KMS-11 (cell line): ENCODE measurements at regions not wholly inside any gene's neighbourhood (a gene's known extent, or its start where the extent isn't known, plus 50 kb on each side); places are given as distances from the start of the nearest gene placed in this dataset.

Experiments
- H2AFZ ChIP-seq: fragments of 200-600 bp; sonication (generic); 2 replicates; pipeline ENCODE4 v1.6.1; 2016; ENCODE audit warnings: antibody characterized with exemption, mixed run types, low read depth
- H3K27ac ChIP-seq: fragments of 200-600 bp; sonication (generic); 2 replicates; pipeline ENCODE4 v1.6.1; 2016; ENCODE audit warnings: mild to moderate bottlenecking, mixed run types
- H3K27me3 ChIP-seq: fragments of 200-600 bp; sonication (generic); 2 replicates; pipeline ENCODE4 v1.6.1; 2017; ENCODE audit warnings: mild to moderate bottlenecking, low read depth, mixed run types, moderate library complexity; ENCODE audit not compliant: insufficient read depth
- H3K36me3 ChIP-seq: fragments of 200-600 bp; sonication (generic); 2 replicates; pipeline ENCODE4 v1.6.1; 2017; ENCODE audit warnings: mild to moderate bottlenecking, mixed run types; ENCODE audit not compliant: insufficient read depth
- H3K4me1 ChIP-seq: fragments of 200-600 bp; sonication (generic); 2 replicates; pipeline ENCODE4 v1.6.1; 2016; ENCODE audit warnings: mild to moderate bottlenecking, low read depth, mixed run types; ENCODE audit not compliant: poor library complexity, severe bottlenecking
- H3K4me2 ChIP-seq: fragments of 200-600 bp; sonication (generic); 2 replicates; pipeline ENCODE4 v1.7.0; 2016; ENCODE audit warnings: mild to moderate bottlenecking, mixed run types
- H3K4me3 ChIP-seq: fragments of 200-600 bp; sonication (generic); IDR thresholded peaks from 2 replicates; pipeline ENCODE4 v1.6.1; 2017; ENCODE audit warnings: low read depth, low read length, mixed read lengths; ENCODE audit not compliant: insufficient read depth
- H3K79me2 ChIP-seq: fragments of 200-600 bp; sonication (generic); 2 replicates; pipeline ENCODE4 v1.6.1; 2016; ENCODE audit warnings: low read depth, mixed run types; ENCODE audit not compliant: insufficient read depth
- H3K9ac ChIP-seq: fragments of 200-600 bp; sonication (generic); 2 replicates; pipeline ENCODE4 v1.6.1; 2016; ENCODE audit warnings: mild to moderate bottlenecking, mixed run types
- H4K20me1 ChIP-seq: fragments of 200-600 bp; sonication (generic); 2 replicates; pipeline ENCODE4 v1.6.1; 2016; ENCODE audit warnings: mild to moderate bottlenecking, mixed run types; ENCODE audit not compliant: insufficient read depth
- TF ChIP-seq, protein P1 (sequence below): fragments of 200-600 bp; sonication (generic); conservative IDR thresholded peaks from 2 replicates; pipeline ENCODE4 v1.6.1; 2017; ENCODE audit warnings: low read depth, mild to moderate bottlenecking, antibody characterized with exemption, low read length, moderate library complexity, mixed read lengths

DNA sequence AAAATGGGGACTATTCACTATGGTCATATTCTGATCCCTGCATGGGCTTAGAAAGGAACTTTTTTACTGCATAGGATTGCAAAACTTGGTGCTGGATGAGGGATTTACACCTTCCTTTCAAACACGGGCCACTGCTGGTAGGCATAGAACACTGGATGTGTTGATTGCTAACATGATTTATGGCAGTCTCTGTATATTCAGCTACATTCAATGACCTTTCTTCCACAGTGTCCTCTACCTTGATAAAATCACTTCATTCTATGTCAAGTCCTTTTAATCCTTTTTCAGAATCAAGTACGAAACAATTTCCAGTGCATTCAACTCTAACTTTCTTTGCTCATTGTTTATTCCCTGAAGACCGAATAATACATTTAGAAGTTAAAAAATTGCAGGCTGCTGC, 91.9 kb upstream of the ATG10 start:
- H3K9ac ChIP-seq: no peak overlapping the region
- no peak overlapping the region for H3K27ac ChIP-seq
- H3K4me1 ChIP-seq: no peaks in the 10 kb centered on the region
- H3K79me2 ChIP-seq: no peaks in the 10 kb centered on the region
- H2AFZ ChIP-seq: no peak overlapping the region
- H3K36me3 ChIP-seq: no peaks in the 10 kb centered on the region
- H3K27me3 ChIP-seq: no peaks in the 10 kb centered on the region
- H4K20me1 ChIP-seq: no peaks in the 10 kb centered on the region
- TF ChIP-seq, protein P1, sequence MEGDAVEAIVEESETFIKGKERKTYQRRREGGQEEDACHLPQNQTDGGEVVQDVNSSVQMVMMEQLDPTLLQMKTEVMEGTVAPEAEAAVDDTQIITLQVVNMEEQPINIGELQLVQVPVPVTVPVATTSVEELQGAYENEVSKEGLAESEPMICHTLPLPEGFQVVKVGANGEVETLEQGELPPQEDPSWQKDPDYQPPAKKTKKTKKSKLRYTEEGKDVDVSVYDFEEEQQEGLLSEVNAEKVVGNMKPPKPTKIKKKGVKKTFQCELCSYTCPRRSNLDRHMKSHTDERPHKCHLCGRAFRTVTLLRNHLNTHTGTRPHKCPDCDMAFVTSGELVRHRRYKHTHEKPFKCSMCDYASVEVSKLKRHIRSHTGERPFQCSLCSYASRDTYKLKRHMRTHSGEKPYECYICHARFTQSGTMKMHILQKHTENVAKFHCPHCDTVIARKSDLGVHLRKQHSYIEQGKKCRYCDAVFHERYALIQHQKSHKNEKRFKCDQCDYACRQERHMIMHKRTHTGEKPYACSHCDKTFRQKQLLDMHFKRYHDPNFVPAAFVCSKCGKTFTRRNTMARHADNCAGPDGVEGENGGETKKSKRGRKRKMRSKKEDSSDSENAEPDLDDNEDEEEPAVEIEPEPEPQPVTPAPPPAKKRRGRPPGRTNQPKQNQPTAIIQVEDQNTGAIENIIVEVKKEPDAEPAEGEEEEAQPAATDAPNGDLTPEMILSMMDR: no peak
- H3K4me2 ChIP-seq: no peak overlapping the region
- H3K4me3 ChIP-seq: no peak overlapping the region

DNA sequence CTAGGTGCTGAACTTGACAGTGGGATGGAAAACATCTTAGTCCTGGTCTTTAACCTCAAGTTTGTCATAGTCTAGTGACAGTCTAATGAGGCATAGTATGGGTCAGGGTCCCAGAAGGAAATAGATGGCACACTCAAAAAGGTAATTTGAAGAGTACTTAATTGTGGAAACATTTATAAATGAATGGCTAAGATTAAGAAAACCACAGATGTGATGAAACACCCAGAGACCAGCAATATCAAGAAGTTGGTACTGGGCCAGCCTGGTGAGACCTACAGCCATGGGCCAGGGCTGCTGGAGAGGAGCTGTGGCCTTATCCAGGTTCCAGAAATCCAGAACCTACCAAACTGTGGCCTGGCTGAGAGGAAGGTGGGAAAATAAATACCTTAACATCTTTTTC, 93.5 kb upstream of the ATG10 start:
- Histone ChIP-seq H3K79me2 (no peaks in the 10 kb centered on the region), H4K20me1 (no peaks in the 10 kb centered on the region), H3K27me3 (no peaks in the 10 kb centered on the region), H3K36me3 (no peaks in the 10 kb centered on the region), H2AFZ (no peak overlapping the region), H3K4me2 (no peak overlapping the region), H3K27ac (no peak overlapping the region), H3K4me1 (no peaks in the 10 kb centered on the region), H3K9ac (no peak overlapping the region), H3K4me3 (no peak overlapping the region)
- TF ChIP-seq, protein P1: no peak

DNA sequence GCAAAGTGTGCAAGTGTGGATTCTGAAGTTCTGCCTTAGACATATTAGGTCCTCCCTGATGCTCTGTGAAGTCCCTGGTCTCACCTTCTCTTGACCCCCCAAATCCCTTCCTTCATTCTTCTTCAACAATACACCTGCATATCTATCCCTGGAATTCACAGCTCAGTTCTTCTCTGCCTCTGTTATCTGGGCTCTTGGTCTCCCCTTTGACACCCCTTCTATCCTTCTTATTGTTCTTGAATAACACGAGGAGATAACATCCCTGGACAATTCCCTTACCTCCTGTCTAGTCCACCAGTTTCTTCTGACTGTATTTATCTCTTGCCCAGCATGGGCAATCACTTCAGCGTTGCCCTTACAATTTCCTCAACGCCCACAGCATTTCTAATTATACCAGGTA, 104.8 kb upstream of the ATG10 start:
- H3K27ac ChIP-seq: no peak overlapping the region
- TF ChIP-seq, protein P1: no peak
- H3K9ac ChIP-seq: no peak overlapping the region
- H3K4me3 ChIP-seq: no peak overlapping the region
- no peaks in the 10 kb centered on the region for H3K27me3 ChIP-seq
- peaks cover 7% of the 10 kb centered on the region for H3K4me1 ChIP-seq
- H2AFZ ChIP-seq: no peak overlapping the region
- H3K79me2 ChIP-seq: no peaks in the 10 kb centered on the region
- H3K4me2 ChIP-seq: no peak overlapping the region
- no peaks in the 10 kb centered on the region for H3K36me3 ChIP-seq
- H4K20me1 ChIP-seq: no peaks in the 10 kb centered on the region

DNA sequence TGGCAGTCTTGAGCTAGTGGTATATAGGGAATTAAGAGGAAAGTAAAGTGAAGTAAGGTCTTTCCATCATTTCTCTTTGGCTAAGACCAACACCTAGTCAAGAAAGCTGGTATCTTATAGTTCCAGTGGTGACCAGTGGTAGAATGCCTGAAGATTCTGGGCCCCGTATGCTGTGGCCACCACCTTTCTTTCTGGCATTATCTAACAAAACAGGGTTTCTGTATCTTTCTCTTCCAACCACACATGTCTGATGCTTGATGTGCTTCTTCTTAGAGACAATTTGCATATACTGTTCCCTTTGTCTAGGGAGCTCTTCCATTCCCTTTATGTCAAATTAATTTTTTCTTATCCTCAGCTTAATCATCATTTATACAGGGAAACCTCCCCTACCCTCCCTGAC, 109.9 kb upstream of the SSBP2 start:
- no peaks in the 10 kb centered on the region for H3K27me3 ChIP-seq
- no peak overlapping the region for H3K9ac ChIP-seq
- TF ChIP-seq, protein P1: no peak
- H3K36me3 ChIP-seq: no peaks in the 10 kb centered on the region
- no peak overlapping the region for H3K4me3 ChIP-seq
- no peaks in the 10 kb centered on the region for H4K20me1 ChIP-seq
- H3K27ac ChIP-seq: no peak overlapping the region
- no peaks in the 10 kb centered on the region for H3K79me2 ChIP-seq
- no peak overlapping the region for H2AFZ ChIP-seq
- peaks cover 38% of the 10 kb centered on the region for H3K4me1 ChIP-seq
- H3K4me2 ChIP-seq: no peak overlapping the region

DNA sequence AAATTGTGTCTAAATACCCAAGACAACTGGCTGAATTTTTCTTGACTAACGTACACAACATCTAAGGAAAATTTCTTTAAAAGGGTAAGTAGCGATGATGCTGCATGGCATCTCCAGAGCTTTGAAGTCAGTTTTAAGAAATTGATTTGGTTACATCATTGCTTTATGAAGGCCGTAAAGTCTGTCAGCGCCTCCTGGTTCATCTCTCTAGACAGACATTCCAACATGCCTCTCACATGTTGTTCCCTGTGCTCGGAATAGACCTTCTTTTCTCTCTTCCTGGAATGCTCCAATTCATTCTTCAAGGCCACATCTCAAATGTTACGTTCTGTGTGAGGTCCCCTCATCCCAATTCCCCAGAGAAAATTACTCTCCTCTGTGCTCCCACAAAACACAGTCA, 108.7 kb upstream of the SSBP2 start:
- no peak overlapping the region for H3K4me3 ChIP-seq

More for the DNA sequence above, 108.7 kb upstream of the SSBP2 start:
- H3K27me3 ChIP-seq: no peaks in the 10 kb centered on the region
- no peak overlapping the region for H3K9ac ChIP-seq
- no peak overlapping the region for H2AFZ ChIP-seq
- H3K27ac ChIP-seq: no peak overlapping the region
- no peak overlapping the region for H3K4me2 ChIP-seq
- no peaks in the 10 kb centered on the region for H4K20me1 ChIP-seq
- no peaks in the 10 kb centered on the region; the same call in 1 of the 2 replicates for H3K79me2 ChIP-seq
- H3K36me3 ChIP-seq: no peaks in the 10 kb centered on the region
- TF ChIP-seq, protein P1: no peak
- peaks cover 48% of the 10 kb centered on the region for H3K4me1 ChIP-seq
